HEK293 (cell line): ENCODE measurements at regions not wholly inside any gene's neighbourhood (a gene's known extent, or its start where the extent isn't known, plus 50 kb on each side); places are given as distances from the start of the nearest gene placed in this dataset.

Experiments
- CTCF ChIA-PET: fragments of 350-600 bp; formaldehyde crosslinking; extraction: SDS; loops from one replicate; lab custom pipeline; 2021; ENCODE audit warnings: antibody characterized with exemption; lab: Yijun Ruan, JAX
- POLR2A ChIA-PET: fragments of 300-600 bp; formaldehyde crosslinking; extraction: SDS; loops from one replicate; lab custom pipeline; 2020; ENCODE audit warnings: antibody characterized with exemption, inconsistent platforms; lab: Yijun Ruan, JAX
- H3K27ac ChIP-seq: fragments of 200-500 bp; sonication (Bioruptor generic); 2 replicates; pipeline ENCODE4 v1.5.1; 2014; ENCODE audit warnings: low read depth, low read length, control low read depth, inconsistent platforms; ENCODE audit errors: extremely low read depth
- H3K36me3 ChIP-seq, 2 experiments: fragments of 200-500 bp in 1 of 2; sonication (Bioruptor generic) in 1 of 2; 1 replicate in 1 of 2; 2 replicates in 1 of 2; pipeline ENCODE4 v1.5.1; 2014 to 2017; ENCODE audit warnings: inconsistent platforms in 2 of 2, low read length in 2 of 2; ENCODE audit not compliant: control insufficient read depth in 2 of 2, insufficient read depth in 1 of 2
- H3K4me1 ChIP-seq: fragments of 200-500 bp; sonication (Bioruptor generic); 2 replicates; pipeline ENCODE4 v1.5.1; 2014; ENCODE audit warnings: mild to moderate bottlenecking, low read length, inconsistent platforms; ENCODE audit not compliant: control insufficient read depth, insufficient read depth
- H3K4me3 ChIP-seq: 2 replicates; pipeline ENCODE4 v1.5.1; 2011; ENCODE audit warnings: low read depth, mild to moderate bottlenecking, control low read depth, low read length, moderate library complexity
- H3K9me3 ChIP-seq: fragments of 200-500 bp; sonication (Bioruptor generic); 2 replicates; pipeline ENCODE4 v1.5.1; 2014; ENCODE audit warnings: low read depth, low read length, inconsistent platforms; ENCODE audit not compliant: control insufficient read depth, insufficient read depth
- BCL11A ChIP-seq: fragments of 450-650 bp; formaldehyde crosslinking; IDR thresholded peaks from 2 replicates; pipeline ENCODE4 v1.5.1; 2016; ENCODE audit warnings: low read depth, missing biosample characterization, missing genetic modification characterization
- BCL11B ChIP-seq: fragments of 450-650 bp; formaldehyde crosslinking; IDR thresholded peaks from 2 replicates; pipeline ENCODE4 v1.5.1; 2016; ENCODE audit warnings: low read depth, missing biosample characterization, missing genetic modification characterization
- CTCF ChIP-seq: fragments of 450-650 bp; formaldehyde crosslinking; IDR thresholded peaks from 2 replicates; pipeline ENCODE4 v1.5.1; 2016; ENCODE audit warnings: missing biosample characterization, missing genetic modification characterization
- GFI1B ChIP-seq: fragments of 450-650 bp; formaldehyde crosslinking; IDR thresholded peaks from 2 replicates; pipeline ENCODE4 v1.5.1; 2016; ENCODE audit warnings: missing biosample characterization, missing genetic modification characterization
- HIC1 ChIP-seq: fragments of 450-650 bp; formaldehyde crosslinking; IDR thresholded peaks from 2 replicates; pipeline ENCODE4 v1.5.1; 2016; ENCODE audit warnings: missing biosample characterization, missing genetic modification characterization
- PRDM2 ChIP-seq: fragments of 450-650 bp; formaldehyde crosslinking; IDR thresholded peaks from 2 replicates; pipeline ENCODE4 v1.5.1; 2016; ENCODE audit warnings: missing biosample characterization, missing genetic modification characterization, borderline replicate concordance
- SCRT1 ChIP-seq: fragments of 450-650 bp; formaldehyde crosslinking; IDR thresholded peaks from 2 replicates; pipeline ENCODE4 v1.5.1; 2016; ENCODE audit warnings: missing biosample characterization, missing genetic modification characterization, borderline replicate concordance
- SCRT2 ChIP-seq: fragments of 450-650 bp; formaldehyde crosslinking; IDR thresholded peaks from 2 replicates; pipeline ENCODE4 v1.5.1; 2016; ENCODE audit warnings: missing biosample characterization, missing genetic modification characterization
- SP7 ChIP-seq: fragments of 450-650 bp; formaldehyde crosslinking; IDR thresholded peaks from 2 replicates; pipeline ENCODE4 v1.5.1; 2016; ENCODE audit warnings: missing biosample characterization, missing genetic modification characterization
- YY2 ChIP-seq: fragments of 450-650 bp; formaldehyde crosslinking; IDR thresholded peaks from 2 replicates; pipeline ENCODE4 v1.5.1; 2016; ENCODE audit warnings: missing biosample characterization, missing genetic modification characterization
- ZNF10 ChIP-seq: fragments of 450-650 bp; formaldehyde crosslinking; IDR thresholded peaks from 2 replicates; pipeline ENCODE4 v1.5.1; 2017; ENCODE audit warnings: missing biosample characterization, missing genetic modification characterization
- ZNF221 ChIP-seq: fragments of 450-650 bp; formaldehyde crosslinking; IDR thresholded peaks from 2 replicates; pipeline ENCODE4 v1.5.1; 2017; ENCODE audit warnings: missing biosample characterization, missing genetic modification characterization, borderline replicate concordance
- ZNF292 ChIP-seq: fragments of 450-650 bp; formaldehyde crosslinking; IDR thresholded peaks from 2 replicates; pipeline ENCODE4 v1.5.1; 2016; ENCODE audit warnings: low read depth, missing biosample characterization, missing genetic modification characterization, borderline replicate concordance
- ZNF394 ChIP-seq: fragments of 450-650 bp; formaldehyde crosslinking; IDR thresholded peaks from 2 replicates; pipeline ENCODE4 v1.5.1; 2016; ENCODE audit warnings: missing biosample characterization, missing genetic modification characterization, mild to moderate bottlenecking, moderate library complexity, borderline replicate concordance
- ZNF426 ChIP-seq: fragments of 450-650 bp; formaldehyde crosslinking; IDR thresholded peaks from 2 replicates; pipeline ENCODE4 v1.5.1; 2017; ENCODE audit warnings: missing biosample characterization, missing genetic modification characterization, mild to moderate bottlenecking, inconsistent platforms, moderate library complexity
- ZNF473 ChIP-seq: fragments of 450-650 bp; formaldehyde crosslinking; IDR thresholded peaks from 2 replicates; pipeline ENCODE4 v1.5.1; 2017; ENCODE audit warnings: missing biosample characterization, missing genetic modification characterization
- ZNF549 ChIP-seq: fragments of 450-650 bp; IDR thresholded peaks from 2 replicates; pipeline ENCODE4 v1.5.1; 2018; ENCODE audit warnings: missing biosample characterization, missing genetic modification characterization, mild to moderate bottlenecking, inconsistent platforms, moderate library complexity
- ZNF621 ChIP-seq: fragments of 450-650 bp; formaldehyde crosslinking; IDR thresholded peaks from 2 replicates; pipeline ENCODE4 v1.5.1; 2017; ENCODE audit warnings: missing biosample characterization, missing genetic modification characterization
- ZNF623 ChIP-seq: fragments of 450-650 bp; formaldehyde crosslinking; IDR thresholded peaks from 2 replicates; pipeline ENCODE4 v1.5.1; 2016; ENCODE audit warnings: missing biosample characterization, missing genetic modification characterization
- ZNF692 ChIP-seq: fragments of 450-650 bp; formaldehyde crosslinking; IDR thresholded peaks from 2 replicates; pipeline ENCODE4 v1.5.1; 2016; ENCODE audit warnings: missing biosample characterization, missing genetic modification characterization
- ZNF704 ChIP-seq: fragments of 450-650 bp; formaldehyde crosslinking; IDR thresholded peaks from 2 replicates; pipeline ENCODE4 v1.5.1; 2016; ENCODE audit warnings: missing biosample characterization, missing genetic modification characterization
- ZNF776 ChIP-seq: fragments of 450-650 bp; formaldehyde crosslinking; IDR thresholded peaks from 2 replicates; pipeline ENCODE4 v1.5.0; 2017; ENCODE audit warnings: missing biosample characterization, missing genetic modification characterization, borderline replicate concordance
- ZNF837 ChIP-seq: fragments of 450-650 bp; formaldehyde crosslinking; IDR thresholded peaks from 2 replicates; pipeline ENCODE4 v1.5.1; 2016; ENCODE audit warnings: missing biosample characterization, missing genetic modification characterization
- ZSCAN30 ChIP-seq: fragments of 450-650 bp; IDR thresholded peaks from 2 replicates; pipeline ENCODE4 v1.5.1; 2018; ENCODE audit warnings: missing biosample characterization, mild to moderate bottlenecking, missing genetic modification characterization, moderate library complexity

GRCh38 chr11:128201801-128202200 lies 385.6 kb downstream of the ETS1 start (continued):
- no peak for TF ChIP-seq CTCF
- no peak for TF ChIP-seq ZNF621
- no peak for TF ChIP-seq ZNF221 (tag by site-specific recombination)
- TF ChIP-seq ZNF776 (tag by site-specific recombination), result no peak
- no peak for TF ChIP-seq ZNF549 (tag by site-specific recombination)
- no peak for TF ChIP-seq ZNF292
- TF ChIP-seq ZNF394, result no peak
- no peak for TF ChIP-seq ZNF692 (tag by site-specific recombination)
- TF ChIP-seq YY2 (tag by site-specific recombination), result no peak
- TF ChIP-seq ZNF10 (tag by site-specific recombination), result no peak

GRCh38 chr11:128201009-128201408 lies 386.3 kb downstream of the ETS1 start:
- H3K27ac ChIP-seq, result no peak overlapping the region
- no peak overlapping the region for H3K4me3 ChIP-seq
- ChIA-PET POLR2A (no interaction called here), CTCF (interaction anchor here (0.6 kb wide), 1 partner anchor 660 kb away, joined by 3 read pairs; no protein-coding TSS in a partner anchor)
- H3K36me3 ChIP-seq, result no peaks in the 10 kb centered on the region
- no peaks in the 10 kb centered on the region for H3K9me3 ChIP-seq
- no peaks in the 10 kb centered on the region for H3K4me1 ChIP-seq
- TF ChIP-seq SP7 (tag by site-specific recombination) (no peak), PRDM2 (no peak), ZNF394 (no peak), ZNF623 (tag by site-specific recombination) (no peak), SCRT1 (no peak), ZNF473 (tag by site-specific recombination) (no peak), GFI1B (tag by site-specific recombination) (no peak), HIC1 (tag by site-specific recombination) (no peak), ZNF704 (tag by site-specific recombination) (no peak), ZNF837 (tag by site-specific recombination) (no peak), ZSCAN30 (tag by site-specific recombination) (no peak), SCRT2 (tag by site-specific recombination) (no peak), ZNF426 (tag by site-specific recombination) (no peak), BCL11A (tag by site-specific recombination) (no peak), BCL11B (no peak)
